Body of pancreas (tissue), 4 donors: ENCODE measurements at regions not wholly inside any gene's neighbourhood (a gene's known extent, or its start where the extent isn't known, plus 50 kb on each side); places are given as distances from the start of the nearest gene placed in this dataset.

Source experiments
- POLR2A ChIP-seq, 3 donors: fragments of 450-650 bp; IDR thresholded peaks; one replicate each; pipeline ENCODE4 v1.6.1; 2016; ENCODE audit warnings: antibody characterized with exemption in 3 of 3, mild to moderate bottlenecking in 2 of 3
- TF ChIP-seq, protein P1 (sequence below), 7 experiments: fragments of 450-650 bp in 4 of 7; fragments of 200-600 bp in 3 of 7; sonication (generic) in 3 of 7; IDR thresholded peaks; one replicate each; pipeline ENCODE4 v1.5.1; 2016 to 2019; ENCODE audit warnings: antibody characterized with exemption in 7 of 7

DNA sequence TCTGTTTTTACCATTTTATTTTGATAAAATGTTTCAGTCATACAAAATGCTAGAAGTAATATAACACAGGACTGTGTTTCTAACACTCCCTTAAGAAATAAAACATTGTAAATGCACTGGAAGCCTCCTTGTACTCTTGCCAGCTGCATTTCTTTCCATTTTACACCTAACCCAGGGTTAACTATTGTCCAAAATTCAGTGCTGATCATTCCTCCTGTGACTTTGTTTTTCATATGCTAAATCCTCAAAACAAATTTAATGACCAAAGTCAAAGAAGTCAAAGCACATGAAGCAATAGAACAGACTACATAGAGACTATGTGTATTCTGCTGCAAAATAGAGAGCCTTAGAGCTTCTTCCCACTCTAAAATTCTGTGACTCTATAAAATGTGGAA is 420.3 kb upstream of the PRICKLE1 start:
- TF ChIP-seq, protein P1, sequence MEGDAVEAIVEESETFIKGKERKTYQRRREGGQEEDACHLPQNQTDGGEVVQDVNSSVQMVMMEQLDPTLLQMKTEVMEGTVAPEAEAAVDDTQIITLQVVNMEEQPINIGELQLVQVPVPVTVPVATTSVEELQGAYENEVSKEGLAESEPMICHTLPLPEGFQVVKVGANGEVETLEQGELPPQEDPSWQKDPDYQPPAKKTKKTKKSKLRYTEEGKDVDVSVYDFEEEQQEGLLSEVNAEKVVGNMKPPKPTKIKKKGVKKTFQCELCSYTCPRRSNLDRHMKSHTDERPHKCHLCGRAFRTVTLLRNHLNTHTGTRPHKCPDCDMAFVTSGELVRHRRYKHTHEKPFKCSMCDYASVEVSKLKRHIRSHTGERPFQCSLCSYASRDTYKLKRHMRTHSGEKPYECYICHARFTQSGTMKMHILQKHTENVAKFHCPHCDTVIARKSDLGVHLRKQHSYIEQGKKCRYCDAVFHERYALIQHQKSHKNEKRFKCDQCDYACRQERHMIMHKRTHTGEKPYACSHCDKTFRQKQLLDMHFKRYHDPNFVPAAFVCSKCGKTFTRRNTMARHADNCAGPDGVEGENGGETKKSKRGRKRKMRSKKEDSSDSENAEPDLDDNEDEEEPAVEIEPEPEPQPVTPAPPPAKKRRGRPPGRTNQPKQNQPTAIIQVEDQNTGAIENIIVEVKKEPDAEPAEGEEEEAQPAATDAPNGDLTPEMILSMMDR (IDR thresholded peaks at IDR 0.05), result no peak
- no peak for TF ChIP-seq POLR2A (IDR thresholded peaks at IDR 0.05)
